ENCODE measurements at regions not wholly inside any gene's neighbourhood (a gene's known extent, or its start where the extent isn't known, plus 50 kb on each side); places are given as distances from the start of the nearest gene placed in this dataset.

GRCh38 chr1:65694933-65695332, 97.8 kb upstream of the PDE4B start:
- CTCF ChIA-PET = no interaction called here
- intact Hi-C loops (cut with micrococcal nuclease) = no loop called here
- no peak overlapping the region for H3K4me3 Mint-ChIP-seq
- no peaks in the 10 kb centered on the region for H3K27me3 Mint-ChIP-seq (ENCODE audit: low read depth)
- DNase-seq = no peak
- no peaks in the 10 kb centered on the region for H3K9me3 Mint-ChIP-seq
- H3K36me3 Mint-ChIP-seq (ENCODE audit: low read depth) = no peaks in the 10 kb centered on the region
- no peaks in the 10 kb centered on the region for H3K4me1 Mint-ChIP-seq (ENCODE audit: low read depth)
- no peak overlapping the region for H3K27ac Mint-ChIP-seq

- CTCF ChIA-PET = no interaction called here
- H3K27me3 Mint-ChIP-seq (ENCODE audit: low read depth) = peaks cover 4% of the 10 kb centered on the region
- no peak overlapping the region for H3K27ac Mint-ChIP-seq
- H3K4me3 Mint-ChIP-seq = no peak overlapping the region
- DNase-seq = no peak
- no peaks in the 10 kb centered on the region for H3K9me3 Mint-ChIP-seq
- no peaks in the 10 kb centered on the region for H3K36me3 Mint-ChIP-seq (ENCODE audit: low read depth)
- intact Hi-C loops (cut with micrococcal nuclease) = no loop called here
- no peaks in the 10 kb centered on the region for H3K4me1 Mint-ChIP-seq (ENCODE audit: low read depth)
Measured at GRCh38 chr1:65698590-65698989, 94.1 kb upstream of the PDE4B start.

- no peak for DNase-seq
- no peak overlapping the region for H3K27ac Mint-ChIP-seq
- CTCF ChIA-PET = no interaction called here
Measured at GRCh38 chr1:65703853-65704252, 88.8 kb upstream of the PDE4B start.

GRCh38 chr1:65704318-65704717, 88.4 kb upstream of the PDE4B start:
- H3K4me3 Mint-ChIP-seq = no peak overlapping the region
- H3K27me3 Mint-ChIP-seq (ENCODE audit: low read depth) = peaks cover 17% of the 10 kb centered on the region
- CTCF ChIA-PET = interaction anchor here (1.6 kb wide), 1 partner anchor 16 kb away, joined by 7 read pairs; no protein-coding TSS in a partner anchor
- DNase-seq = no peak
- H3K9me3 Mint-ChIP-seq = no peaks in the 10 kb centered on the region
- H3K36me3 Mint-ChIP-seq (ENCODE audit: low read depth) = no peaks in the 10 kb centered on the region
- H3K27ac Mint-ChIP-seq = no peak overlapping the region
- H3K4me1 Mint-ChIP-seq (ENCODE audit: low read depth) = no peaks in the 10 kb centered on the region
- intact Hi-C loops (cut with micrococcal nuclease) = no loop called here

More at GRCh38 chr1:65703853-65704252, 88.8 kb upstream of the PDE4B start:
- no peaks in the 10 kb centered on the region for H3K9me3 Mint-ChIP-seq
- peaks cover 13% of the 10 kb centered on the region for H3K27me3 Mint-ChIP-seq (ENCODE audit: low read depth)
- intact Hi-C loops (cut with micrococcal nuclease) = no loop called here
- no peak overlapping the region for H3K4me3 Mint-ChIP-seq
- H3K36me3 Mint-ChIP-seq (ENCODE audit: low read depth) = no peaks in the 10 kb centered on the region
- H3K4me1 Mint-ChIP-seq (ENCODE audit: low read depth) = no peaks in the 10 kb centered on the region

GRCh38 chr1:65717815-65718454, 74.8 kb upstream of the PDE4B start:
- H3K4me3 Mint-ChIP-seq = no peak overlapping the region
- CTCF ChIA-PET = interaction anchor here (0.7 to 1.2 kb wide), 2 partner anchors 196 to 218 kb away, joined by 3 read pairs; no protein-coding TSS in a partner anchor
- H3K27me3 Mint-ChIP-seq (ENCODE audit: low read depth) = peaks cover 5% of the 10 kb centered on the region
- H3K4me1 Mint-ChIP-seq (ENCODE audit: low read depth) = no peaks in the 10 kb centered on the region
- no peak overlapping the region for H3K27ac Mint-ChIP-seq
- no peaks in the 10 kb centered on the region for H3K36me3 Mint-ChIP-seq (ENCODE audit: low read depth)
- no peaks in the 10 kb centered on the region for H3K9me3 Mint-ChIP-seq
- intact Hi-C loops (cut with micrococcal nuclease) = loop anchor here (1.0 to 5.0 kb wide), 3 partner anchors 239 to 728 kb away; no protein-coding TSS in a partner anchor
- peak; percentile 43 for DNase-seq

- CTCF ChIA-PET = interaction anchor here (1.2 kb wide), 1 partner anchor 522 kb away, joined by 3 read pairs; no protein-coding TSS in a partner anchor
- Mint-ChIP-seq H3K4me3 (no peak overlapping the region), H3K27me3 (ENCODE audit: low read depth) (peaks cover 9% of the 10 kb centered on the region), H3K4me1 (ENCODE audit: low read depth) (no peaks in the 10 kb centered on the region), H3K36me3 (ENCODE audit: low read depth) (no peaks in the 10 kb centered on the region), H3K27ac (no peak overlapping the region), H3K9me3 (no peaks in the 10 kb centered on the region)
- DNase-seq = no peak
- intact Hi-C loops (cut with micrococcal nuclease) = loop anchor here (5.0 kb wide), 1 partner anchor 238 kb away; no protein-coding TSS in a partner anchor
Measured at GRCh38 chr1:65719391-65719790, 73.3 kb upstream of the PDE4B start.

GRCh38 chr1:65722461-65722860, 70.2 kb upstream of the PDE4B start:
- H3K36me3 Mint-ChIP-seq (ENCODE audit: low read depth) = no peaks in the 10 kb centered on the region

GRCh38 chr1:65724151-65724550, 68.5 kb upstream of the PDE4B start:
- CTCF ChIA-PET = interaction anchor here (0.6 kb wide), 1 partner anchor 32 kb away, joined by 4 read pairs; no protein-coding TSS in a partner anchor
- Mint-ChIP-seq H3K4me1 (ENCODE audit: low read depth) (no peaks in the 10 kb centered on the region), H3K27ac (no peak overlapping the region), H3K4me3 (no peak overlapping the region), H3K9me3 (no peaks in the 10 kb centered on the region), H3K27me3 (ENCODE audit: low read depth) (peaks cover 20% of the 10 kb centered on the region), H3K36me3 (ENCODE audit: low read depth) (no peaks in the 10 kb centered on the region)
- DNase-seq = no peak
- intact Hi-C loops (cut with micrococcal nuclease) = no loop called here

More at GRCh38 chr1:65722461-65722860, 70.2 kb upstream of the PDE4B start:
- CTCF ChIA-PET = interaction anchor here (0.6 to 0.7 kb wide), 3 partner anchors 228 to 519 kb away, joined by 3 read pairs; no protein-coding TSS in a partner anchor
- intact Hi-C loops (cut with micrococcal nuclease) = no loop called here
- Mint-ChIP-seq H3K27ac (no peak overlapping the region), H3K9me3 (no peaks in the 10 kb centered on the region), H3K4me3 (no peak overlapping the region), H3K4me1 (ENCODE audit: low read depth) (no peaks in the 10 kb centered on the region), H3K27me3 (ENCODE audit: low read depth) (peaks cover 19% of the 10 kb centered on the region)
- DNase-seq = no peak

GRCh38 chr1:65725064-65725463, 67.6 kb upstream of the PDE4B start:
- no peak overlapping the region for H3K27ac Mint-ChIP-seq
- no peaks in the 10 kb centered on the region for H3K36me3 Mint-ChIP-seq (ENCODE audit: low read depth)
- intact Hi-C loops (cut with micrococcal nuclease) = no loop called here
- no peak for DNase-seq
- no peaks in the 10 kb centered on the region for H3K4me1 Mint-ChIP-seq (ENCODE audit: low read depth)
- no peaks in the 10 kb centered on the region for H3K9me3 Mint-ChIP-seq
- no peak overlapping the region for H3K4me3 Mint-ChIP-seq
- CTCF ChIA-PET = interaction anchor here (0.5 kb wide), 1 partner anchor 1865 kb away, joined by 8 read pairs; no protein-coding TSS in a partner anchor
- peaks cover 20% of the 10 kb centered on the region for H3K27me3 Mint-ChIP-seq (ENCODE audit: low read depth)

GRCh38 chr1:65728504-65728903, 64.2 kb upstream of the PDE4B start:
- Mint-ChIP-seq H3K9me3 (no peaks in the 10 kb centered on the region), H3K27ac (no peak overlapping the region), H3K4me1 (ENCODE audit: low read depth) (no peaks in the 10 kb centered on the region)

GRCh38 chr1:65729259-65729658, 63.4 kb upstream of the PDE4B start:
- H3K36me3 Mint-ChIP-seq (ENCODE audit: low read depth) = no peaks in the 10 kb centered on the region
- no peak overlapping the region for H3K27ac Mint-ChIP-seq
- CTCF ChIA-PET = no interaction called here
- peaks cover 16% of the 10 kb centered on the region for H3K27me3 Mint-ChIP-seq (ENCODE audit: low read depth)
- intact Hi-C loops (cut with micrococcal nuclease) = no loop called here
- H3K9me3 Mint-ChIP-seq = no peaks in the 10 kb centered on the region
- no peak overlapping the region for H3K4me3 Mint-ChIP-seq
- DNase-seq = no peak
- no peaks in the 10 kb centered on the region for H3K4me1 Mint-ChIP-seq (ENCODE audit: low read depth)

More at GRCh38 chr1:65728504-65728903, 64.2 kb upstream of the PDE4B start:
- Mint-ChIP-seq H3K27me3 (ENCODE audit: low read depth) (peaks cover 19% of the 10 kb centered on the region), H3K4me3 (no peak overlapping the region), H3K36me3 (ENCODE audit: low read depth) (no peaks in the 10 kb centered on the region)
- DNase-seq = no peak
- CTCF ChIA-PET = no interaction called here
- intact Hi-C loops (cut with micrococcal nuclease) = no loop called here

- H3K4me3 Mint-ChIP-seq = no peak overlapping the region
- no peaks in the 10 kb centered on the region for H3K9me3 Mint-ChIP-seq
- DNase-seq = no peak
- no peak overlapping the region for H3K27ac Mint-ChIP-seq
- no peaks in the 10 kb centered on the region for H3K4me1 Mint-ChIP-seq (ENCODE audit: low read depth)
- CTCF ChIA-PET = no interaction called here
- peaks cover 2% of the 10 kb centered on the region for H3K27me3 Mint-ChIP-seq (ENCODE audit: low read depth)
- H3K36me3 Mint-ChIP-seq (ENCODE audit: low read depth) = no peaks in the 10 kb centered on the region
- intact Hi-C loops (cut with micrococcal nuclease) = no loop called here
Measured at GRCh38 chr1:65734979-65735378, 57.7 kb upstream of the PDE4B start.

GRCh38 chr1:65741993-65742392, 50.7 kb upstream of the PDE4B start:
- no peaks in the 10 kb centered on the region for H3K4me1 Mint-ChIP-seq (ENCODE audit: low read depth)
- CTCF ChIA-PET = no interaction called here
- no peak overlapping the region for H3K4me3 Mint-ChIP-seq
- peaks cover 3% of the 10 kb centered on the region for H3K27me3 Mint-ChIP-seq (ENCODE audit: low read depth)
- peaks cover 17% of the 10 kb centered on the region for H3K9me3 Mint-ChIP-seq
- intact Hi-C loops (cut with micrococcal nuclease) = no loop called here
- DNase-seq = no peak
- H3K27ac Mint-ChIP-seq = no peak overlapping the region
- H3K36me3 Mint-ChIP-seq (ENCODE audit: low read depth) = no peaks in the 10 kb centered on the region

Data from activated naive CD4-positive, alpha-beta T cell treated with anti-CD3 and anti-CD28 coated beads for 36 hours (primary cell).